Memory B cell (primary cell): ENCODE measurements at regions not wholly inside any gene's neighbourhood (a gene's known extent, or its start where the extent isn't known, plus 50 kb on each side); places are given as distances from the start of the nearest gene placed in this dataset.
"Not testable (repeated sequence)": the region's sequence is repeated elsewhere in the genome, so short reads cannot be mapped to it uniquely, and the experiment has no call there.

Experiments used
- ATAC-seq: fragments of 150-1000 bp; cut with Tn5 transposase; 2 replicates; pipeline ENCODE4 v1.10.0; 2021; ENCODE audit warnings: low read depth, mild to moderate bottlenecking, moderate library complexity
- DNase-seq, 2 donors: peaks; one replicate each; pipeline ENCODE4 v3.0.0; 2022; ENCODE audit warnings: low spot score in 2 of 2
- H3K27ac Mint-ChIP-seq: one replicate; pipeline ENCODE4 v1.8.0; 2022; ENCODE audit warnings: mild to moderate bottlenecking, moderate library complexity, mixed read lengths
- H3K27me3 Mint-ChIP-seq: one replicate; pipeline ENCODE4 v1.8.0; 2022; ENCODE audit warnings: mixed read lengths
- H3K36me3 Mint-ChIP-seq: one replicate; pipeline ENCODE4 v1.8.0; 2022; ENCODE audit warnings: mild to moderate bottlenecking, mixed read lengths
- H3K4me1 Mint-ChIP-seq: one replicate; pipeline ENCODE4 v1.8.0; 2022; ENCODE audit warnings: mixed read lengths
- H3K4me3 Mint-ChIP-seq: one replicate; pipeline ENCODE4 v1.8.0; 2022; ENCODE audit warnings: mild to moderate bottlenecking, moderate library complexity, mixed read lengths
- H3K9me3 Mint-ChIP-seq: one replicate; pipeline ENCODE4 v1.8.0; 2022; ENCODE audit warnings: mixed read lengths

- not testable (repeated sequence) for H3K27ac Mint-ChIP-seq, H3K4me3 Mint-ChIP-seq, H3K4me1 Mint-ChIP-seq, DNase-seq, ATAC-seq, H3K27me3 Mint-ChIP-seq, H3K36me3 Mint-ChIP-seq
- peaks cover 13% of the 10 kb centered on the region for H3K9me3 Mint-ChIP-seq
Observed at GRCh38 chr14:39497677-39498076, 65.4 kb upstream of the FBXO33 start.

GRCh38 chr14:39492267-39492666 lies 60.0 kb upstream of the FBXO33 start:
- Mint-ChIP-seq H3K4me3 (no peak overlapping the region), H3K36me3 (peaks cover 4% of the 10 kb centered on the region), H3K4me1 (peaks cover 4% of the 10 kb centered on the region), H3K9me3 (peaks cover 8% of the 10 kb centered on the region), H3K27ac (no peak overlapping the region), H3K27me3 (no peaks in the 10 kb centered on the region)
- ATAC-seq (no peak), DNase-seq (no peak)

GRCh38 chr14:39491134-39491571 lies 58.9 kb upstream of the FBXO33 start:
- Mint-ChIP-seq H3K27ac (no peak overlapping the region), H3K4me1 (peaks cover 4% of the 10 kb centered on the region)
- DNase-seq, result peak in 1 of 2 donors; percentile 21

GRCh38 chr14:39488600-39488999 lies 56.4 kb upstream of the FBXO33 start:
- Mint-ChIP-seq H3K36me3 (no peaks in the 10 kb centered on the region), H3K27ac (no peak overlapping the region), H3K9me3 (no peaks in the 10 kb centered on the region), H3K4me3 (no peak overlapping the region), H3K4me1 (peaks cover 4% of the 10 kb centered on the region), H3K27me3 (no peaks in the 10 kb centered on the region)
- no peak for DNase-seq
- ATAC-seq, result no peak

More at GRCh38 chr14:39491134-39491571, 58.9 kb upstream of the FBXO33 start:
- no peak overlapping the region for H3K4me3 Mint-ChIP-seq
- ATAC-seq, result no peak
- peaks cover 7% of the 10 kb centered on the region for H3K9me3 Mint-ChIP-seq
- no peaks in the 10 kb centered on the region for H3K27me3 Mint-ChIP-seq
- H3K36me3 Mint-ChIP-seq, result peaks cover 4% of the 10 kb centered on the region

- Mint-ChIP-seq H3K9me3 (no peaks in the 10 kb centered on the region), H3K4me3 (no peak overlapping the region), H3K4me1 (no peaks in the 10 kb centered on the region), H3K27me3 (peaks cover 2% of the 10 kb centered on the region), H3K27ac (no peak overlapping the region), H3K36me3 (peaks cover 3% of the 10 kb centered on the region)
- ATAC-seq (no peak), DNase-seq (no peak)
Observed at GRCh38 chr14:39483682-39484081, 51.4 kb upstream of the FBXO33 start.
